ENCODE measurements at regions not wholly inside any gene's neighbourhood (a gene's known extent, or its start where the extent isn't known, plus 50 kb on each side); places are given as distances from the start of the nearest gene placed in this dataset.

DNA sequence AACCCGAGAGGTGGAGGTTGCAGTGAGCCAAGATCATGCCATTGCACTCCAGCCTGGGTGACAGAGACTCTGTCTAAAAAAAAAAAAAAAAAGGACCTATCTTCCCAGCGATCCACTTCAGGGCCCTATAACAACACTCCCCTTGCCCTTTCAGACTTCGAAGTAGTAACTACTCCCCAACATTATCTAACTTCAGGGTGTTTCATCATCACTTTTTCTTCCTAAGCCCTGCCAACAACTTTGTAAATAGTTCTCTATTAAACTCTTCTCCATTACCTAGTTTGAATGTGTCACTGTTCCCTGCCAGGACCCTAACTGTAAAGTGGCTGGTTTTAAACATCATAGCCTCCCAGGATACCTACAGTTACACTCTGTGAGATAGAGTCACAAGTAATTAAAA lies 220.8 kb downstream of the BTG1 start:
- TF ChIP-seq CTCF (IDR thresholded peaks at IDR 0.05; ENCODE audit: low read length), result no peak
- no peak for TF ChIP-seq EZH2 (IDR thresholded peaks at IDR 0.05; ENCODE audit: borderline replicate concordance, low read length)
